ENCODE measurements at regions not wholly inside any gene's neighbourhood (a gene's known extent, or its start where the extent isn't known, plus 50 kb on each side); places are given as distances from the start of the nearest gene placed in this dataset.

GRCh38 chr6:220312-220711 lies 72.0 kb upstream of the DUSP22 start:
- intact Hi-C loops (cut with DNase I): no loop called here
- no peak for ATAC-seq
- no peak for DNase-seq
- no peaks in the 10 kb centered on the region for H3K9me3 ChIP-seq
- peaks cover 26% of the 10 kb centered on the region for H3K4me1 ChIP-seq
- H3K4me3 ChIP-seq: no peak overlapping the region
- no peaks in the 10 kb centered on the region for H3K36me3 ChIP-seq
- no peaks in the 10 kb centered on the region for H3K27me3 ChIP-seq (ENCODE audit: low read depth)
- no peak for TF ChIP-seq CTCF (IDR thresholded peaks at IDR 0.05)
- no peak overlapping the region for H3K27ac ChIP-seq

- TF ChIP-seq CTCF (IDR thresholded peaks at IDR 0.05): no peak
- H3K27me3 ChIP-seq (ENCODE audit: low read depth): no peaks in the 10 kb centered on the region
- H3K4me3 ChIP-seq: no peak overlapping the region
- no peaks in the 10 kb centered on the region for H3K36me3 ChIP-seq
- no peak overlapping the region for H3K27ac ChIP-seq
- no peaks in the 10 kb centered on the region for H3K9me3 ChIP-seq
- DNase-seq (no peak), ATAC-seq (no peak)
- H3K4me1 ChIP-seq: peaks cover 28% of the 10 kb centered on the region
- intact Hi-C loops (cut with DNase I): no loop called here
Measured at GRCh38 chr6:220721-221475, 71.4 kb upstream of the DUSP22 start.

GRCh38 chr6:221531-222349 lies 70.5 kb upstream of the DUSP22 start:
- intact Hi-C loops (cut with DNase I): no loop called here
- no peak for DNase-seq
- no peaks in the 10 kb centered on the region for H3K27me3 ChIP-seq (ENCODE audit: low read depth)
- no peak overlapping the region for H3K4me3 ChIP-seq
- H3K9me3 ChIP-seq: no peaks in the 10 kb centered on the region
- H3K36me3 ChIP-seq: no peaks in the 10 kb centered on the region
- TF ChIP-seq CTCF (IDR thresholded peaks at IDR 0.05): no peak
- H3K4me1 ChIP-seq: peaks cover 25% of the 10 kb centered on the region
- H3K27ac ChIP-seq: no peak overlapping the region
- no peak for ATAC-seq

DNA sequence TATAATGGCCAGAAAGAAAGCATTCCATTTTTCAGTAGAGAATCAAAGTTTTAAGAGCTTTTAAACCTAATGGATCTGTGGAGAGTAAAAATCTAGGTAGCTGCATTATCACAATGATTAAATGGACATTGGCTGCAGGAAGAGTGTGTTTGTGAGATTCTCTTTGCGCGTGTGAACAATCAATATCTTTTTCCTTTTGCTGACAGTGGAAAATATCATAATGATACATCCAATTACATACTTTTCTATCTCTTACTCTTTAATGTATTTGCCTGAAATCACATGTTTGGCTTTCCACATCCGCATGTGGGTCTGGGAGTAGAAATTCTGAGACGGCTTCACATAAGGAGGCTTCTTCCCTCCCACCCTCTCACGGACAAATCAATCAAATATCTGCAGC lies 69.8 kb upstream of the DUSP22 start:
- Histone ChIP-seq H3K9me3 (no peaks in the 10 kb centered on the region), H3K4me3 (no peak overlapping the region), H3K27me3 (ENCODE audit: low read depth) (no peaks in the 10 kb centered on the region), H3K27ac (no peak overlapping the region), H3K36me3 (no peaks in the 10 kb centered on the region), H3K4me1 (peaks cover 25% of the 10 kb centered on the region)
- DNase-seq (no peak), ATAC-seq (no peak)
- intact Hi-C loops (cut with DNase I): no loop called here
- TF ChIP-seq CTCF (IDR thresholded peaks at IDR 0.05): no peak

- ATAC-seq: no peak
- DNase-seq: no peak
- peaks cover 25% of the 10 kb centered on the region for H3K4me1 ChIP-seq
- no peaks in the 10 kb centered on the region for H3K36me3 ChIP-seq
- H3K9me3 ChIP-seq: no peaks in the 10 kb centered on the region
- no peak for TF ChIP-seq CTCF (IDR thresholded peaks at IDR 0.05)
- intact Hi-C loops (cut with DNase I): no loop called here
- no peak overlapping the region for H3K4me3 ChIP-seq
- H3K27me3 ChIP-seq (ENCODE audit: low read depth): no peaks in the 10 kb centered on the region
- H3K27ac ChIP-seq: no peak overlapping the region
Measured at GRCh38 chr6:223136-223535, 69.2 kb upstream of the DUSP22 start.

All from lower lobe of right lung (tissue), 2 donors.